ENCODE measurements at regions not wholly inside any gene's neighbourhood (a gene's known extent, or its start where the extent isn't known, plus 50 kb on each side); places are given as distances from the start of the nearest gene placed in this dataset.

- intact Hi-C loops (cut with micrococcal nuclease; ENCODE audit: unreplicated experiment) = no loop called here
- no TSS peak for BruUV-seq (replicated peaks)
These were observed 462.5 kb upstream of the SLITRK5 start for GRCh38 chr13:87208636-87209035.

GRCh38 chr13:87234981-87235380 lies 436.2 kb upstream of the SLITRK5 start:
- TF ChIP-seq EZH2phosphoT487 (IDR thresholded peaks at IDR 0.05; ENCODE audit: borderline replicate concordance, low read depth, low read length) (no peak), CTCF (conservative IDR thresholded peaks at IDR 0.05; ENCODE audit: low read length) (no peak)
- H3K27ac ChIP-seq (ENCODE audit: low read depth, low read length, poor library complexity, severe bottlenecking) = no peak overlapping the region
- no peaks in the 10 kb centered on the region for H3K36me3 ChIP-seq (ENCODE audit: insufficient read depth, low read length)
- POLR2A ChIA-PET = interaction anchor here (0.6 to 1.1 kb wide), 2 partner anchors 11 to 30 kb away, joined by 3 to 4 read pairs; no protein-coding TSS in a partner anchor
- H3K4me1 ChIP-seq (ENCODE audit: insufficient read depth, low read length, poor library complexity, severe bottlenecking) = no peaks in the 10 kb centered on the region
- no peaks in the 10 kb centered on the region for H3K9me2 ChIP-seq (ENCODE audit: insufficient read depth, low read length)
- H3K4me3 ChIP-seq (ENCODE audit: low read depth, low read length, poor library complexity, severe bottlenecking) = no peak overlapping the region
- no peak overlapping the region for H3K4me2 ChIP-seq (ENCODE audit: low read length)
- no peak overlapping the region for H2AFZ ChIP-seq (ENCODE audit: low read length)
- CTCF ChIA-PET (ENCODE audit: unreplicated experiment) = no interaction called here
- no peaks in the 10 kb centered on the region for H3K79me2 ChIP-seq (ENCODE audit: insufficient read depth, low read depth, low read length)
- intact Hi-C loops (cut with micrococcal nuclease; ENCODE audit: unreplicated experiment) = no loop called here
- no peaks in the 10 kb centered on the region for H3K9me3 ChIP-seq (ENCODE audit: low read length)
- no TSS peak for BruUV-seq (replicated peaks)
- no peak for DNase-seq (ENCODE audit: low spot score)
- no peaks in the 10 kb centered on the region for H4K20me1 ChIP-seq (ENCODE audit: insufficient read depth, low read length)

More at GRCh38 chr13:87208636-87209035, 462.5 kb upstream of the SLITRK5 start:
- no peaks in the 10 kb centered on the region for H3K9me2 ChIP-seq (ENCODE audit: insufficient read depth, low read length)
- no peak for TF ChIP-seq EZH2phosphoT487 (IDR thresholded peaks at IDR 0.05; ENCODE audit: borderline replicate concordance, low read depth, low read length)
- no peak for TF ChIP-seq CTCF (conservative IDR thresholded peaks at IDR 0.05; ENCODE audit: low read length)
- H3K36me3 ChIP-seq (ENCODE audit: insufficient read depth, low read length) = no peaks in the 10 kb centered on the region
- DNase-seq (ENCODE audit: low spot score) = no peak
- no peak overlapping the region for H2AFZ ChIP-seq (ENCODE audit: low read length)
- H4K20me1 ChIP-seq (ENCODE audit: insufficient read depth, low read length) = no peaks in the 10 kb centered on the region
- POLR2A ChIA-PET = no interaction called here
- H3K79me2 ChIP-seq (ENCODE audit: insufficient read depth, low read depth, low read length) = no peaks in the 10 kb centered on the region
- CTCF ChIA-PET (ENCODE audit: unreplicated experiment) = no interaction called here
- no peaks in the 10 kb centered on the region for H3K4me1 ChIP-seq (ENCODE audit: insufficient read depth, low read length, poor library complexity, severe bottlenecking)
- H3K9me3 ChIP-seq (ENCODE audit: low read length) = no peaks in the 10 kb centered on the region
- no peak overlapping the region for H3K4me2 ChIP-seq (ENCODE audit: low read length)
- no peak overlapping the region for H3K27ac ChIP-seq (ENCODE audit: low read depth, low read length, poor library complexity, severe bottlenecking)
- H3K4me3 ChIP-seq (ENCODE audit: low read depth, low read length, poor library complexity, severe bottlenecking) = no peak overlapping the region

GRCh38 chr13:87235621-87236020 lies 435.6 kb upstream of the SLITRK5 start:
- POLR2A ChIA-PET = interaction anchor here (0.6 kb wide), 1 partner anchor 1350 kb away, joined by 3 read pairs; no protein-coding TSS in a partner anchor

More at GRCh38 chr13:87235621-87236020, 435.6 kb upstream of the SLITRK5 start:
- Histone ChIP-seq H3K9me3 (ENCODE audit: low read length) (no peaks in the 10 kb centered on the region), H3K4me1 (ENCODE audit: insufficient read depth, low read length, poor library complexity, severe bottlenecking) (no peaks in the 10 kb centered on the region), H3K4me3 (ENCODE audit: low read depth, low read length, poor library complexity, severe bottlenecking) (no peak overlapping the region), H3K9me2 (ENCODE audit: insufficient read depth, low read length) (no peaks in the 10 kb centered on the region), H4K20me1 (ENCODE audit: insufficient read depth, low read length) (no peaks in the 10 kb centered on the region), H3K4me2 (ENCODE audit: low read length) (no peak overlapping the region), H3K79me2 (ENCODE audit: insufficient read depth, low read depth, low read length) (no peaks in the 10 kb centered on the region), H3K36me3 (ENCODE audit: insufficient read depth, low read length) (no peaks in the 10 kb centered on the region), H2AFZ (ENCODE audit: low read length) (no peak overlapping the region), H3K27ac (ENCODE audit: low read depth, low read length, poor library complexity, severe bottlenecking) (no peak overlapping the region)
- no peak for TF ChIP-seq EZH2phosphoT487 (IDR thresholded peaks at IDR 0.05; ENCODE audit: borderline replicate concordance, low read depth, low read length)
- TF ChIP-seq CTCF (conservative IDR thresholded peaks at IDR 0.05; ENCODE audit: low read length) = no peak
- DNase-seq (ENCODE audit: low spot score) = no peak
- CTCF ChIA-PET (ENCODE audit: unreplicated experiment) = no interaction called here
- BruUV-seq (replicated peaks) = no TSS peak
- intact Hi-C loops (cut with micrococcal nuclease; ENCODE audit: unreplicated experiment) = no loop called here
